ENCODE measurements at regions not wholly inside any gene's neighbourhood (a gene's known extent, or its start where the extent isn't known, plus 50 kb on each side); places are given as distances from the start of the nearest gene placed in this dataset.

DNA sequence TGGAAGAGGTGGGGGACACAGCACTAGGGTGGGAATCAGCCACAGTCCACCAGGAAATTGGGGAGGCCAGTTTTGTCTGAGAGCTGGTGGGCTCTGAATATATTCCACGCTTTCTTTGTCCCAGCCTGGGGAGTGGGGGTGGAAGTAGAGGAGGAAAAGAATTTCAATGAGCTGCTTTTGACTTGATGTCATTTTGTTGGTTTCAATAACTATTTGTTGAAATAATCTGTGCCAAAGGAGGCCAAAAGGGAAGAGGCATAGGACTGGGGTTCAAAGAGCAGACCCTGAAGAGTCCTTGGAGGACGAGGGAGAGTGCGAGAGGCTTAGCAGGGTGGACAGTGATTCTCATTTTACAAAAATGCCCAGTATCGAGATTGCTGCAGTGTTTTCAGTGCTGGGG lies 262.3 kb downstream of the SHQ1 start:
- Histone ChIP-seq H3K27ac (ENCODE audit: low read depth in 1 of 2, low read length in 2 of 2) (no peak overlapping the region), H3K9me3 (replicated peaks in 1 of 2; ENCODE audit: control insufficient read depth in 1 of 2, insufficient read depth in 1 of 2, low read length in 2 of 2) (no peaks in the 10 kb centered on the region), H2AFZ (ENCODE audit: insufficient read depth, low read depth, low read length, poor library complexity, severe bottlenecking) (no peak overlapping the region), H3K4me1 (ENCODE audit: control insufficient read depth in 1 of 2, insufficient read depth in 2 of 2, low read length in 2 of 2) (no peaks in the 10 kb centered on the region), H3K79me2 (ENCODE audit: insufficient read depth, low read length) (no peaks in the 10 kb centered on the region), H3K9ac (ENCODE audit: insufficient read depth, low read length, poor library complexity, severe bottlenecking) (no peak overlapping the region), H3K36me3 (replicated peaks in 1 of 2; ENCODE audit: control insufficient read depth in 1 of 2, insufficient read depth in 2 of 2, low read length in 2 of 2) (no peaks in the 10 kb centered on the region), H4K20me1 (ENCODE audit: insufficient read depth, low read length) (no peaks in the 10 kb centered on the region), H3K4me3 (replicated peaks in 1 of 3; ENCODE audit: low read depth in 2 of 3, low read length in 3 of 3) (no peak overlapping the region), H3K27me3 (ENCODE audit: control insufficient read depth in 2 of 2, insufficient read depth in 2 of 2, low read length in 2 of 2) (no peaks in the 10 kb centered on the region), H3K4me2 (replicated peaks; ENCODE audit: extremely low read depth, low read length, poor library complexity, severe bottlenecking) (no peak overlapping the region)
- peak overlapping the region in 2 of 7 donors; percentile 3 to 25 for H3K27ac Mint-ChIP-seq
- peaks cover 0 to 2% (median 0%) of the 10 kb centered on the region in 7 donors for H3K9me3 Mint-ChIP-seq
- intact Hi-C loops (cut with micrococcal nuclease), result no loop called here
- WGBS (ENCODE audit: insufficient coverage), result 95% methylated on average over 4 of the region's 4 CpGs
- no peaks in the 10 kb centered on the region for H3K36me3 Mint-ChIP-seq
- peaks cover 0 to 2% (median 0%) of the 10 kb centered on the region in 3 donors for H3K27me3 Mint-ChIP-seq (ENCODE audit: low read depth in 3 of 3)
- peaks cover 2% of the 10 kb centered on the region for H3K4me1 Mint-ChIP-seq
- no peak overlapping the region for H3K4me3 Mint-ChIP-seq
- TF ChIP-seq, protein P1, sequence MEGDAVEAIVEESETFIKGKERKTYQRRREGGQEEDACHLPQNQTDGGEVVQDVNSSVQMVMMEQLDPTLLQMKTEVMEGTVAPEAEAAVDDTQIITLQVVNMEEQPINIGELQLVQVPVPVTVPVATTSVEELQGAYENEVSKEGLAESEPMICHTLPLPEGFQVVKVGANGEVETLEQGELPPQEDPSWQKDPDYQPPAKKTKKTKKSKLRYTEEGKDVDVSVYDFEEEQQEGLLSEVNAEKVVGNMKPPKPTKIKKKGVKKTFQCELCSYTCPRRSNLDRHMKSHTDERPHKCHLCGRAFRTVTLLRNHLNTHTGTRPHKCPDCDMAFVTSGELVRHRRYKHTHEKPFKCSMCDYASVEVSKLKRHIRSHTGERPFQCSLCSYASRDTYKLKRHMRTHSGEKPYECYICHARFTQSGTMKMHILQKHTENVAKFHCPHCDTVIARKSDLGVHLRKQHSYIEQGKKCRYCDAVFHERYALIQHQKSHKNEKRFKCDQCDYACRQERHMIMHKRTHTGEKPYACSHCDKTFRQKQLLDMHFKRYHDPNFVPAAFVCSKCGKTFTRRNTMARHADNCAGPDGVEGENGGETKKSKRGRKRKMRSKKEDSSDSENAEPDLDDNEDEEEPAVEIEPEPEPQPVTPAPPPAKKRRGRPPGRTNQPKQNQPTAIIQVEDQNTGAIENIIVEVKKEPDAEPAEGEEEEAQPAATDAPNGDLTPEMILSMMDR (IDR thresholded peaks at IDR 0.05), result no peak
- DNase-seq, result no peak

DNA sequence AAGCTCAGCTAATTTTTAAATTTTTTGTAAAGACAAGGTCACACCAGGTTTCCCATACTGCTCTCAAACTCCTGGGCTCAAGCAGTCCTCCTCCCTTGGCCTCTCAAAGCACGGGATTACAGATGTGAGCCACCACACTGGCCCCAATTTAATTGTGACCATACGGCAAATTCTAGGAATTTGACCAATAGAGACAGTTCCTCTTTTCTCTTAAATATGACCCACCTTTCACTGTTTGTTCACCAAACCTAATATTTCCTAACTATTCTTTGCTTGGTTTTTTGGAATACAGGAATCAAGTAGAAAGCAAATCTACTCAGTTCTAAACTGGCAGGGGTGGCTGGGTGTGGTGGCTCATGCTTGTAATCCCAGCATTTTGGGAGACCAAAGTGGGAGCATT lies 264.0 kb downstream of the SHQ1 start:
- Histone ChIP-seq H3K4me1 (ENCODE audit: control insufficient read depth in 1 of 2, insufficient read depth in 2 of 2, low read length in 2 of 2) (no peaks in the 10 kb centered on the region), H3K79me2 (ENCODE audit: insufficient read depth, low read length) (no peaks in the 10 kb centered on the region), H3K9me3 (replicated peaks in 1 of 2; ENCODE audit: control insufficient read depth in 1 of 2, insufficient read depth in 1 of 2, low read length in 2 of 2) (no peaks in the 10 kb centered on the region), H3K4me3 (replicated peaks in 1 of 3; ENCODE audit: low read depth in 2 of 3, low read length in 3 of 3) (no peak overlapping the region), H2AFZ (ENCODE audit: insufficient read depth, low read depth, low read length, poor library complexity, severe bottlenecking) (no peak overlapping the region), H3K27me3 (ENCODE audit: control insufficient read depth in 2 of 2, insufficient read depth in 2 of 2, low read length in 2 of 2) (no peaks in the 10 kb centered on the region), H3K27ac (ENCODE audit: low read depth in 1 of 2, low read length in 2 of 2) (no peak overlapping the region), H4K20me1 (ENCODE audit: insufficient read depth, low read length) (no peaks in the 10 kb centered on the region), H3K9ac (ENCODE audit: insufficient read depth, low read length, poor library complexity, severe bottlenecking) (no peak overlapping the region), H3K36me3 (replicated peaks in 1 of 2; ENCODE audit: control insufficient read depth in 1 of 2, insufficient read depth in 2 of 2, low read length in 2 of 2) (no peaks in the 10 kb centered on the region), H3K4me2 (replicated peaks; ENCODE audit: extremely low read depth, low read length, poor library complexity, severe bottlenecking) (no peak overlapping the region)
- no peak overlapping the region for H3K4me3 Mint-ChIP-seq
- peaks cover 0 to 2% (median 0%) of the 10 kb centered on the region in 7 donors for H3K9me3 Mint-ChIP-seq
- H3K36me3 Mint-ChIP-seq, result no peaks in the 10 kb centered on the region
- DNase-seq, result no peak
- peaks cover 0 to 2% (median 0%) of the 10 kb centered on the region in 3 donors for H3K27me3 Mint-ChIP-seq (ENCODE audit: low read depth in 3 of 3)
- intact Hi-C loops (cut with micrococcal nuclease), result no loop called here
- H3K27ac Mint-ChIP-seq, result no peak overlapping the region
- 83% methylated on average over 2 of the region's 2 CpGs for WGBS (ENCODE audit: insufficient coverage)
- H3K4me1 Mint-ChIP-seq, result peaks cover 2% of the 10 kb centered on the region
- TF ChIP-seq, protein P1 (IDR thresholded peaks at IDR 0.05), result no peak
